ENCODE measurements at regions not wholly inside any gene's neighbourhood (a gene's known extent, or its start where the extent isn't known, plus 50 kb on each side); places are given as distances from the start of the nearest gene placed in this dataset.

DNA sequence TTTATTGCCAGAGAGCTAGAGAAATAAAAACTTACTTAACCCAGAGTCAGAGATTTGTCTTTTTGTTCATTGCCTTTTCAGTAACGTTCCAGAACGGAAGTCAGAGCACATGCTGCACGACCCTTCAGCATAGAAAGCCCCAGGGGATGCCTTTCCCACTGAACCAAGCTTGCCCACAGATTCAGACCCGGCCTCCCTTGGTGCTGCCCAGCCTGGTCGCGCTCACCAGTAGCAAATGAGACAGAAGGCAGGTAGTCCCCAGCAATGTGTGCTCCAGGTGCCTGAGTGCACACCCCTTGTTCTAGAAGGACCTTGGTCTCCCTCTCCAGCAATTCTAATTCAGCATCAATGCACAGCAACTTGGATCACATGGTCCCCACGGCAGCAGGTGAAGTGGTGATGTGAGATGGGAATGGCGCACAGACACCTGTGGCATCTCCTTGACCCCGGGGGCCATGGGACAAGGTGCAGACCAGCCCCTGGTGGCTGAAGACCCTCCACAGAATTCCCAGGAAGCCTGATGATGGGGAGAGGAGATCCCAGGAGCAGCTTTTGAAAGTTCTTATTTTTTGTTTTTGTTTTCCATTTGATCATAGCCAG, 91.8 kb upstream of the IQSEC1 start:
- DNase-seq (ENCODE audit: low spot score), result peak; percentile 66

DNA sequence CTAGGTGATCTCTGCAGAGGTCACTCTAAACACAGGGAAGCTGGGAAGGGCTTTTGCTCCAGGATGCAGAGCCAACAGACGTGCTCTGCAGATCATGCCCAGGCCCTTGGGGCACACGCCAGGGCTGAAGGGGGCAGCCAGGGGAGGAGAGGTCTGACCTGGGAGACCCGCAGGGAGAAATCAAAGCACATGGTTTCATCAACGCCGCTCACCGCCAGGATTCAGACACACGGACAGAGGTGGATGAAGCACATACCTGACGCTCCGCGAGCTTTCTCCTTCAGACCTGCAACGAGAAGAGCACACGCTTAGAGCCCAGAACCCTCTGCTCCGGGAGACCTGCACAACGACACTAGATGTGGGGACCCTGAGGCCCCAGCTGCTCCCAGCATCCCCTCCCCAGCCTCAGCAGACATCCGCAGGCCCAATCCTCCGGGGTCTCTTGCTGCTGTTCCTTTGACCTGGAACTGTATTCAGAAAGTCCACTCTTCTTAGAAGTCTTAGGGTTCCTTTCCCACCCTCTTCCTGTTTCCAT, 90.7 kb upstream of the IQSEC1 start:
- intact Hi-C loops (cut with DNase I), result no loop called here
- no peak for DNase-seq (ENCODE audit: low spot score)

More for the DNA sequence above, 91.8 kb upstream of the IQSEC1 start:
- intact Hi-C loops (cut with DNase I), result no loop called here

DNA sequence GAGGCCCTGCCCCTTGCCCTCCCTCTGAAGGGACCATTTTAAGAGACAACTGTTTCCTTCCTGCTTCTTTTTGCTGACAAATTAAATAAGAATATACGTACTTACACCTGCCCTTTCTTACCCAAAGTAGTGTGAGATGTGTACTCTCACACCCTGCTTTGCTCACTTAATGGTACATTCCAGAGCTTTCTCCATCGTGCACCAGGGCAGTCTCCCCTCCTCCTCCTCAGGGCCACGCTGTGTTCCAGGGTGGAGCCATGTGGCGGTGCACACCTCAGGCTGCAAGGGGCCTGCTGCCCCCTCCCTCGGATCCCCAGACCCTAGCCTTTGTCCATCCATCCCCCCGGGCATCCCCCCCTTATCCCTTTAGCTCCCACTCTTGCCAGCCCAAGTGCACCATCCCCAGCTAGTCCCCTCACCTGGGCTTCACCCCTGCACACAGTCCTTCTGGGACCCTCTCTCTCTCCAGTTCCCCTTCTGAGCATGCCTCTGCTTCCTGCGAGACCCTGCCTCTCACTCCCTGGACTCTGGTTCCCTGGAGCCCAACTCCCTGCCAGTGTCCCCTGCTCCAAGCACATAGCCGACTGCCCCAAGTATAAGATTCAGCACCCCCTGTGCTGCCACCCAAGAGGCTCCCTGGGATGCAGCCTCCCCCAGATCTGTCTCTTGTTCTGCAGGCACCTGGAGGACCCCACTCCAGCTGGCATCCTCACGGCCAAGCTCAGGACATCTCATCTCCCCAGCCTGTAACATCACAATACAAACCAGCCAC, 89.5 kb upstream of the IQSEC1 start:
- peak; percentile 46 for DNase-seq (ENCODE audit: low spot score)
- intact Hi-C loops (cut with DNase I), result no loop called here

DNA sequence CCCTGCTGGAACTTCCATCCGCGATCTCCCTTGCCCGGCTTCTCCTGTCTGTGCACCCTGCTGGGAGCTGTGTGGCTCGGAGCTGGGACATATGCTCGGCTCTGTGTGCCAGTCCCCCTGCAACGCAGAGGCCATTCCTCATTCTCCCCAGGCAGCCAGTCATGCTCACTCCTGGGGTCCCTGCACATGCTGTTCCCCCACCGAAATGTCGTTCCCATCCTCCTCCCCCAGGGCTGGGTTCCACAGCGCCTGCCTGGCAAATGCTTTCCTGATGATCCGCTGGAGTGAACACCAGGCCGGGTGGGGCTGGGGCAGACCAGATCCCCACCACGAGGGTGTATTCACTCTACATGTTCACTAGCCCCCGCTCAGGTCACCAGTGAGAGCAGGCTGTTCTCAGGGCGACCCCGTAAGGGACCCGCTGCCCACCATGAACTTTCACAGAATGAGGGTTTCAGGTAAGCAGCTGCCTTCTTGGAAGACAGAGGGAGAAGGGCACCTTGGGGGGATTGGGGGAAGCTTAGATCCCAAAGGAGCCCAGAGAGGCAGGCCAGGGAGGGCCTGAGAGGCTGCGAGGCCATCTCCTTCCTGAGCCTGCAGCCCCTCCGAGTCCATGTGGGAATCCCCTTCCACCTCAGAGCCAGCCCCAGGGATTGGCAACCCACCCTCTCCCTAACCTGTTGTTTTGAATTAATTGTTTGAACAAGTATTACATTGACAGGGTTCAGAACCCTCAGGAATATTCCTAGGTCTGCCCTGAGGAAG, 88.7 kb upstream of the IQSEC1 start:
- DNase-seq (ENCODE audit: low spot score), result peak; percentile 59
- intact Hi-C loops (cut with DNase I), result no loop called here

DNA sequence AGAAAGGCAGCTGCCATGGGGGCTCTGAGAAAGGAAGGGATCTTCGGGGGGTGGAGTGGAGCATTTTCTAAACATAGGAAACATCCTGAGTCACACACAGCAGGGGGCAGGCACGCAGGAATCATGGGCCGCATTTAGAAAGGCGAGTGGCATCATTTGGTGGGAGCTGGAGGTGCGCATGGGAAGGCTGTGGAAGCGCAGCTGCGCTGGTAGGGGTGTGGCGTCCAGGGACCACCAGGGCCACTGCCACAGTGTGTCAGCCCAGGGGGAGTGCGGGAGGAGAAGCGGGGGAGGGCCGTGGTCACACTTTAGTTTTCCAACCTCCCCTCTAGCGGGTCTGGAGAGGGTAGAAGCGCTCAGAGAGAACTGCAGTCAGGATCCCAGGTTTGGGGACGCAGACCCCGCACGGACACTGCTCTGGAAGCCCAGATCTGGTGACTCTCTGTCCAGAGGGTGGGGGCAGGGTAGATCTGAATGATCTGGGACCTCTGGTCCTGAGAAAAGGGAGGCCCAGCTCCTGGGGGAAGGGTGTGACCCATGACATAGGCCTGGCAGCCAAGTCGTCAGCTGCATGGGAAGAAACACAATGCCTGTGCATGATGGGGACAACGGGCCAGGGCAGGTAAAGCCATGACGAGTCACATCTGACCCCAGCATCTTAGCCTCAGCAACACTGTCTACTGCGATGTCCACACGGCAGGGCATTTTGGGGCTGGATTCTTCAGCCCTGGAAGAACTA, 88.0 kb upstream of the IQSEC1 start:
- intact Hi-C loops (cut with DNase I), result no loop called here
- peak; percentile 15 for DNase-seq (ENCODE audit: low spot score)

DNA sequence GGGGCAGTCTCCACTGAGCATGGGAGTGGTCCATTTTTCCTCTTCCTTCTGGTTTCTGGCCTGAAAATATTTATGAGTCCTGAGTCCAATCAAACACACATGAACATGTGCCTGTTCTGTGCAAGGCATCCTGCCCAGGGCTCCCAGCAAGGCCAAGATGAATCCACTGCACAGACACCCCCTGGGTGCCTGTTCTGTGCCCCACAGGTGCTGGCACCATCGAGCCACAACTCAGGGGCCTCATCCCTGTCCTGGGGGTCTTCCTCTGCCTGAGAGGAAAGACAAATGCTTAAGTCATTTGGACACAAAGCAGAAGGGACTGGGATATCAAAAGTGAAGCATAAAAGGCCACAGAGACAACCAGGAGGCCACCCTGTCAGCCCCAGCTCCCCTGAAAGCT, 87.4 kb upstream of the IQSEC1 start:
- DNase-seq (ENCODE audit: low spot score), result no peak
- intact Hi-C loops (cut with DNase I), result no loop called here

DNA sequence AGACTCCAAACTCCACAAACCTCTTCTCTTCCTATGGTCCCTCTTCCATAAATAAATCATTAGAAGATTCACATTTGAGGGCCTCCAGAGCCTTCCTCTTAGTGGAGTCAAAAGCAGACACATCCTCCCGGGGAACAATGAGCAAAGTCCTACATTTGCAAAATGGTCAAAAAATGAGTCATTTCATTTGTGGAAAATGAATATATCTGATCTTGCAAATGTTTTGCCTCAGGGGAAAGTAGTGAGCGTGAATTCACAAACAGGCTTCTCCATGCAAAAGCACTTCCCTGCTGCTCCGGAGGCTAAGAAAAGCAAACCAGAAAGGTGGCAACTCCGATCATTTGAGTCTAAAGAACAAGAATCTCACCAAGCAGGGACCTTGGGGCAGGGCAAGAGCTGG, 86.7 kb upstream of the IQSEC1 start:
- no peak for DNase-seq (ENCODE audit: low spot score)
- intact Hi-C loops (cut with DNase I), result no loop called here

DNA sequence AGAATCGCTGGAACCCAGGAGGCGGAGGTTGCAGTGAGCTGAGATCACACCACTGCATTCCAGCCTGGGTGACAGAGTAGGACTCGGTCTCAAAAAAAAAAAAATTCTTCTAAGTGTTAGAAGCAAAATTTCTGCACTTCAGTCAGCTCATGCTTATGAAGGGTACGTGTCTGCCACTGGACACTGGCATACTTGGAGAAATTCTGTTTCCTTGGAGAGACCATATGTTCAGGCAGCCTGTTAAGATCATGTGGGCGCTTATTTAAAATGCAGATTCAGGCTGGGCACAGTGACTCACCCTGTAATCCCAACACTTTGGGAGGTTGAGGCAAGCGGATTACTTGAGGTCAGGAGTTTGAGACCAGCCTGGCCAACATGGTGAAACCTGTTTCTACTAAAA, 85.6 kb upstream of the IQSEC1 start:
- DNase-seq (ENCODE audit: low spot score), result no peak
- intact Hi-C loops (cut with DNase I), result no loop called here

DNA sequence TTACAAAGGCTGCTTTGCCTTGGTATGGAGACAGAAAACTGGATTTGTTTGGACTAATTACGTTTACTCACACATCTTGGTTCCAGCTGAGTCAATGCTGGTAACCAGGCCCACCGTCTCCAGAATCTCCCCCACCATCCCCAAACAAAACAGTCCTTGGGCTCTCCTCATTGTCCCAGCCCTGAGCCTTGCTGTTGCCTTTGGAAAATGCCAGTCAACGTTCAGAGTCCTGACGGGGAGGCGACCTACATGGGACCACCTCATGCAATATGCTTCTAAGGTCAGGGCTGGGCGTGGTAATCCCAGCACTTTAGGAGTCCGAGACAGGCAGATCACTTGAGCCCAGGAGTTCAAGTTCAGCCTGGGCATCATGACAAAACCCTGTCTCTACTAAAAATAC, 85.2 kb upstream of the IQSEC1 start:
- intact Hi-C loops (cut with DNase I), result no loop called here

DNA sequence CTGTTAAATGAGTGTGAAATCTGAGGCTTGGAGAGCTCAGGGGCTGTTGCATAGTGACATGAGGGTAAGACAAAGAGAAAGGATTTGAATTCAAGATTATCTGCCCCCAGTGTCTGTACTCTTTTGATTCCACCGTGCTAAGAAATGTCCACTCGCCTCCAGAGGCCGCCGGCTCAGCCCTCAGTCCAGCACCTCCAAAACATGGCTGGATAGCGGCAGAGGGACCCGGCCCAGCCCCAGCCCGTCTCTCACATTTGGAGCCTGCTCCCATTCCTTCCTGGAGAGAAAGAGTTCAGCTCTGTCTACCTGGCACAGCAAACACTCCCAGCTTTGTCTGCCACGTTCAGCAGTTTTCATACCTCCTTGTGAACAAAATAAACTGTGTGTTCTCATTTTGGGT, 84.8 kb upstream of the IQSEC1 start:
- DNase-seq (ENCODE audit: low spot score), result no peak

More for the DNA sequence above, 85.2 kb upstream of the IQSEC1 start:
- no peak for DNase-seq (ENCODE audit: low spot score)

DNA sequence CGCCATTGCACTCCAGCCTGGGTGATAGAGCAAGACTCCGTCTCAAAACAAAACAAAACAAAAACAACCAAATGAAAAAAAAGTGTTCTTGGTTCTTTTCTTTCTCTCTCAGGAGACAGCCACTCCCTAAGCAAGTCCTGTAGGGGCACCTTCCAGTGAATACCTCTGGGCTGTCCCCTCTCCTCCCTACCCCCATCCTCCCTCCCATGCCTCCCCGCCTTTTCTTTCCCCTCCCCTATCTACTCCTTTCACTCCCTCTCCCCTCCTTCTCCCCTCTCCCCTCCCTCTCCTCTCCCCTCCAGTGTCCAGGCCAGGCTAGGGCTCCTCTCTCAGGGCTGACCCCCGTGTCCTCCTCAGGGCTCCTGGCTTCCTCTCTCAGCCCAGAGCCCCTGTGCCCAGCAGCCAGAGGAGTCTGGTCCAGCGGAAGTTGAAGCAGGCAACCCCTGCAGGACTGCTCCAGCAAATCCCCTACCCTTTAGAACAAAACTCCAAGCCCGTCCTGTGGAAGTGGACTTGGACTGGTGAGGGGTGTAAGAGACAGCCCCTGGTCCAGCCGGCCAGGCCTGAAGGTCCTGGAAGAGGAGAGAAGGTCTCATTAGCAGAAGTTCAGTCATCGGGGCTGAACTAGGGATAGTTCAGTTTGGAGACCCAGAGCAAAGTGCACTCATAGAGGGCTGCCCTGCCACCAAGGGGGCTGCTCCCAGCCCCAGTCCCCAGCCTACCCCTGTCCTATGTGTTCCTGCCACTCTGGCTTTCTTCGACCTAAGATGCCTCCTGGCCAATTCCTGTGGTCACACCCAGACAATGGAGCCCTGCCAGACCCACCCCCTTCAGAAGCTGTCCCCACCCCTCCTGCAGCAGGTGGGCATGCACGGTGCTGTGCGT, 79.8 kb upstream of the IQSEC1 start:
- intact Hi-C loops (cut with DNase I), result no loop called here
- DNase-seq (ENCODE audit: low spot score), result no peak

More for the DNA sequence above, 84.8 kb upstream of the IQSEC1 start:
- intact Hi-C loops (cut with DNase I), result no loop called here

DNA sequence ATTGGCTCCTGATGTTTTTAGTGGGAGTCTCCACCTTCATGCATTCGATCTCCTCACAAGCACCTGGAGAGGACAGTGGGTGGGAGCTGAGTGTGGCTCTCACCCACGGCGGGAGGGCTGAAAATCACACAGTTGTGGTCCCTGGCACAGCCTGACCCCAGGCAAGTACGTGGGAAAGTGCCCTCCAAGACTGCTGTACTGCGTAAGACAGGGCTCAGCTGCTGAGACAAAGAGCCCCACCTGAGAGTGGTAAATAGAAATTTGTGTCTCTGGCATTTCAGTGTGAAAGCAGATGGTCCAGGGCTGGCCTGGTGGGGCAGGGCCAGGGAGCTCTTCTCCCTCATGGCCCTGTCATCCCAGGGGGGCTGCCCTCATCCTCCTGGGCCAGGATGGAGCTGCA, 77.4 kb upstream of the IQSEC1 start:
- intact Hi-C loops (cut with DNase I), result no loop called here
- peak; percentile 51 for DNase-seq (ENCODE audit: low spot score)

DNA sequence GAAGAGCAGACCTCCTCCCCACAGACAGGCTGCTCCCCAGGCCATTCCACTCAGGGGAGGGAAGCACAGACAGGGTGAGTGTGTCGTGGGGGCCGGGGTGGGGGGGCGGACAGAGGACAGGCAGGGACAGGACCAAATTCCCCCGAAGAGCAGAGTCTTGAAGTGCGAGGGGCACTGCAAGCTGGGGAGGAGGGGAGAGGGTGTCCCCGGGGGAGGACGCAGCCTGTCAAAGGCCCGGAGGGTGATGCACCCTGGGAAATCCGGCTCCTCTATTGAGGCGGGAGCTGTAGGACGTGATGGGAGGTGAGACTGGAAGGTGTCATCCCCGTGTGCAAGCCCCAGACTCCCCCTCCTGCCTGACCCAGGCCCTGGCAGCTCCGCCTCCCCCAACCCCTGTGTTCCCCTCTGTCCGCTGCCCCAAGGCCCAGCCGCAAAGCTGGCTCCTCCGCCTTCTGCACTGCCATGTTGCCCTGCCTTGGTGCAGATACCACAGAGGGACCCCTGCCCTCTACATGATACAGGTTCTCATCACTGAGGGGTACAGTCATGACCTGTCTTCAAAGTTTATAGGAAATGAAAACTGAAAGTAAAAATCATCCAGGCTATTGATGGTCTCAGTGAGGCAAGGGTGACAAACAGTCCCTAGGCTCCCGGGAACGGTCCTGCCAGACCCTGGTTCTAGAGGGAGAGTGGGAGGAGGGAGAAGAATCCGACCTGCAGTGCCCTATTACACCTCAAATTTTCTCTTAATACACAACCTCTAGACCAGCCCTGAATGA, 76.3 kb upstream of the IQSEC1 start:
- intact Hi-C loops (cut with DNase I), result no loop called here
- DNase-seq (ENCODE audit: low spot score), result peak; percentile 54

DNA sequence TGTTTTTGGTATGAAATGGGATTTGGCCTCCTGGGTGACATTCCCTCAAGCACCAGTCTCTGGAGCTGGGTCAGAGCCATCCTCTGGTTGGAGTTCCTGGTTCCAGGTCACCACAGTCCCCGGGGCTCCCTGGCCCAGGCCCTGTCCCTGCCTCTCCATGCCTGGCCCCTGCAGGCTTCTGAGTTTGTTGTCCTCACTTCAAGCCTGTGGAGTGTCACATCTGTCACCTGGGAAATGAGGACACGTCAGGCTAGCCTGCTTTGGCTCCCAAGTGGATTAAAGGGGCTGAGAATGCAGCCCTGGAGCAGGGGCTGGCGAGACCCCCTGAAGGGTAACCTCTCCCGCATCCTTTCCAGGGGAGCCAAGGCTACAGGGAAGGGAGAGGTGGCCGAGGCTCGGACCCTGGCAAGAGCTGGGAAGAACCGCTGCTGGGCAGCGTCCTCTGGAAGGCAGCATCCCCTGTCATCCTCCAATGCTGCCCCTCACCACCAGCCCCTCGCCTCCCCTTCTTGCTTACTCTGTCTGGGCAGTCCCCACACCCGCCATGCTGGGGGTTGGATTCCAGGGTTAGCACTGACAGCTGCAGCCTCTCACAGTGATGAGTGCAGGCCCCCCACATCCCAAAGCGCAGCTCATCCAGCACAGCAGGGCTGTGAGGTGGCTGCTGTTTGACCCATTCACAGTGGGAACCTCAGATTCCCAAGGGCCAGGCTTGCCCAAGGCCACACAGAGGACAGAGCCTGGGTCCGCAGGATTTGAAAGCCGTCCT, 75.5 kb upstream of the IQSEC1 start:
- intact Hi-C loops (cut with DNase I), result no loop called here

DNA sequence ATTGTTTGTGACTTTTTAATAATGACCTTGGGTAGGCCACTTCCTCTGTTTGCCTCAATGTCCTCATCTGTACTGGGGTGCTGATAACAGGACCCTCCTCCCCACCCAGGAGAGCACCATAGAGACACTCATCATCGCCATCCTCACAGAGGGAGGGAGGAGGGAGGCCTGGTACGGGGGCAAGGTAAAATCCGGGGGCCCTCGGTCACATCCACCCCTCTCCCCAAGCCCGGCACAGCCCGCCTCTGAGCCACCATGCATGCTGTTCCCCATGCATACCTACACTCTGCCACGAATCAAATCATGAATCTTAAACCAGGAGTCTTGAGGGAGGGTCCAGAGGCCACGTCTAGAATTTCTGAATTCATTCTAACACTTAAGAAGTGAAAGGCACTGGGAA, 74.9 kb upstream of the IQSEC1 start:
- peak; percentile 20 for DNase-seq (ENCODE audit: low spot score)
- intact Hi-C loops (cut with DNase I), result no loop called here

More for the DNA sequence above, 75.5 kb upstream of the IQSEC1 start:
- DNase-seq (ENCODE audit: low spot score), result peak; percentile 58

DNA sequence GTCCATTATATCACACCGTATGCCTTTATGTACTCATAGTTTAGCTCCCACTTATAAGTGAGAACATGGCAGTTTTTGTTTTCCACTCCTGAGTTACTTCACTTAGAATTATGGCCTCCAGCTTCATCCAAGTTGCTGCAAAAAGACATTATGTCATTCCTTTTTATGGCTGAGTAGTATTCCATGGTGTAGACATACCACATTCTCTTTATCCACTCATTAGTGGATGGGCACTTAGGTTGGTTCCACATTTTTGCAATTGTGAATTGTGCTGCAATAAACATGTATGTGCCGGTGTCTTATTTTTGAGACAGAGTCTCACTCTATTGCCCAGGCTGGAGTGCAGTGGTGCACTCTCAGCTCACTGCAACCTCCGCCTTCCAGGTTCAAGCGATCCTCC, 74.1 kb upstream of the IQSEC1 start:
- no peak for DNase-seq (ENCODE audit: low spot score)
- intact Hi-C loops (cut with DNase I), result no loop called here

DNA sequence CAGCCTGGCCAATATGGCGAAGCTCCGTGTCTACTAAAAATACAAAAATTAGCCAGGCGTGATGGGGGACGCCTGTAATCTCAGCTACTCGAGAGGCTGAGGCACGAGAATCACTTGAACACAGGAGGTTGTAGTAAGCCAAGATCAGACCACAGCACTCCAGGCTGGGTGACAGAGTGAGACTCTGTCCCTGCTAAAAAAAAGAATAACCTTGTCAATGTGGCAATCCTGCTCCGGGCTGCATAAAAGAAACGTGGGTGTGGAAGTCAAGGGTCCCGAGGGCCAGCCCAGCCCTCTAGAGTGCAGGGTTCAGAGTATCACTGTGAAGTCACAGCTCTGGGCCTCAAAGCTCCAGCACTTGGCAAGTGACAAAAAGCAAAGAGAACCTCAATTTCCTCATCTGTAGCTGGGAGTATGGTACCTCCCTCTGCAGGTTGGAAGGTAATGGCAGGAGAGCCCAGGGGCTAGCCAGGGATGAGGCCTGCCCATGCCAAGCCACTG, 73.5 kb upstream of the IQSEC1 start:
- peak; percentile 17 for DNase-seq (ENCODE audit: low spot score)
- intact Hi-C loops (cut with DNase I), result no loop called here
